ENCODE measurements at regions not wholly inside any gene's neighbourhood (a gene's known extent, or its start where the extent isn't known, plus 50 kb on each side); places are given as distances from the start of the nearest gene placed in this dataset.

DNA sequence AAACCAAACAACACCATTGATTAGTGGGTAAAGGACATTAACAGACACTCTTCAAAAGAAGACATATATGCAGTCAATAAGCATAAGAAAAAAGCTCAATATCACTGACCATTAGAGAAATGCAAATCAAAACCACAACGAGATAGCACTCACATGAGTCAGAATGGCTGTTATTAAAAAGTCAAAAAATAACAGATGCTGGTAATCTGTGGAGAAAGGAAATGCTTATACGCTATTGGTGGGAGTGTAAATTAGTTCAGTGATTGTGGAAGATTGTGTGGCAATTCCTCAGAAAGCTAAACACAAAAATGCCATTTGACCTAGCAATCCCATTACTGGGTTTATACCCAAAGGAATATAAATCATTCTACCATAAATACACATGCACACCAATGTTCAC, 182.6 kb downstream of the TRPC6 start:
- no peak for DNase-seq (ENCODE audit: low read depth in 2 of 2)

DNA sequence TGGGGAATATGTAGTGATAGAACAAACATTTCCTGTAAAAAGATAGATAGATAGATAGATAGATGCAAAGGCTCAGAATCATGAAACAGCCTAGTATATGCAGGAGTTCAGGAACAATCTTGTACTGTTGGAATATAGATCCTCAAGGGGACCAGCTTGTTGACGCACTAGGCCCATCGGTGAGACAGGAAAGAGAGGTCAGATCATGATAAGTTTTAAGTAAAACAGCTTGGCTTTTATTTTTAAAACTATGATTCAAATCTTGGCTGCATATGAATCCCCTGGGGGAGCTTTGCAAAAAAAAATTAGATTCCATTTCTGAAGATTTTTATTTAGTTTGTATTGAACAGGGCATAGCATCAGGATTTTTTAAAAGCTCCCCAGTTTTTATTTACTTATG, 185.8 kb downstream of the TRPC6 start:
- DNase-seq (ENCODE audit: low read depth in 2 of 2): no peak

GRCh38 chr11:101390539-101390938, 193.3 kb downstream of the TRPC6 start:
- peak in 1 of 2 donors; percentile 3 for DNase-seq (ENCODE audit: low read depth in 2 of 2)

- no peak for DNase-seq (ENCODE audit: low read depth in 2 of 2)
These were observed 214.0 kb downstream of the TRPC6 start for GRCh38 chr11:101369835-101370234.

GRCh38 chr11:101363706-101364275, 220.0 kb downstream of the TRPC6 start:
- DNase-seq (ENCODE audit: low read depth in 2 of 2): no peak

- no peak for DNase-seq (ENCODE audit: low read depth in 2 of 2)
These were observed 221.2 kb downstream of the TRPC6 start for GRCh38 chr11:101362643-101363042.

DNA sequence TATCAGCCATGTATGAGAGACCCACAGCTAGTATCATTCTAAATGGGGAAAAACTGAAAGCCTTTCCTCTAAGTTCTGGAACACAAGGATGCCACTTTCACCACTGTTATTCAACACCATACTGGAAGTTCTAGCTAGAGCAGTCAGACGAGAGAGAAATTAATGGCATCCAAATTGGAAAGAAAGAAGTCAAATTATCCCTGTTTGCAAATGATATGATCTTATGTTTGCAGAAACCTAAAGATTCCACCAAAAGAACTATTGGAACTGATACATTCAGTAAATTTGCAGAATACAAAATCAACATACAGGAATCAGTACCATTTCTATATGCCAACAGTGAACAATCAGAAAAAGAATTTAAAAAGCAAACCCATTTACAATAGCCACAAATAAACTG, 226.0 kb downstream of the TRPC6 start:
- DNase-seq (ENCODE audit: low read depth in 2 of 2): no peak

- DNase-seq (ENCODE audit: low read depth in 2 of 2): no peak
These were observed 225.2 kb upstream of the PGR start for GRCh38 chr11:101354801-101355200.

GRCh38 chr11:101348786-101349185, 219.2 kb upstream of the PGR start:
- DNase-seq (ENCODE audit: low read depth in 2 of 2): no peak

DNA sequence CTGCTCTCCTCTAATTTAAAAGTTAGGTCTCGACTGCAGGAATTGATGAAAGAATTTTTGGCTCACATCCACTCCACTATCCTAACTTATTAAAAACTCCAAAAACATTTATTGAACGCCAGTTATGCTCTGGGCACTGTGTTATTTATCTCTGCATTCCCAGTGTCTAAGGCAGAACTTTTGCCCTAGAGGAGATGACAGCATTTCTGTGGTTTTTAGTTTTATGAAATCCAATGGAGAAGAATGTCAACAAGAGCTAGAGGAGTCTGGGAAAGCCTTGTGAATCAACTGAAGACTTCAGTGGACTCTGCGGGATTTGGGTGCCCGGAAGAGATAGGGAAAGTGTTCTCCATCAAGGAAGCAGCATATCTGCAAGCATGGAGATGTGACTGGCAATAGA, 217.0 kb upstream of the PGR start:
- no peak for DNase-seq (ENCODE audit: low read depth in 2 of 2)

- DNase-seq (ENCODE audit: low read depth in 2 of 2): no peak
These were observed 216.3 kb upstream of the PGR start for GRCh38 chr11:101345891-101346290.

DNA sequence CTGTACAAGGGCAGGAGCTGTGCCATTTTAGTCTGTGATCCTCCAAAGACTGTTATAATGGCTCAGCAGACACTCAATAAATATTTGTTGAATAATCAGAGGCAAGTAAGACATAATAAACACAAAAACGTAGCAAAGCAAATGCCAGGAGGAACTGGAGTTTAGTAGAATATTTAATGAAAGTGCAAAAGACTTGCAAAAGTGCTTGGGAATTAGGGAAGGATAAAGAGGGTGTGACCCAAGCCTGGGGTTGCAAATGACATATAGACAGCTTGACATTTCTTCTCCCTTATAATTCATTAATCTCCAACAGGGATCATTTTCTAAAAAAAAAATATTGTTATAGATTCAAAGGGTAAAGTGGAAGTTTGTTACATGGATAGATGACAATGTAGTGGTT, 212.7 kb upstream of the PGR start:
- DNase-seq (ENCODE audit: low read depth in 2 of 2): no peak

DNA sequence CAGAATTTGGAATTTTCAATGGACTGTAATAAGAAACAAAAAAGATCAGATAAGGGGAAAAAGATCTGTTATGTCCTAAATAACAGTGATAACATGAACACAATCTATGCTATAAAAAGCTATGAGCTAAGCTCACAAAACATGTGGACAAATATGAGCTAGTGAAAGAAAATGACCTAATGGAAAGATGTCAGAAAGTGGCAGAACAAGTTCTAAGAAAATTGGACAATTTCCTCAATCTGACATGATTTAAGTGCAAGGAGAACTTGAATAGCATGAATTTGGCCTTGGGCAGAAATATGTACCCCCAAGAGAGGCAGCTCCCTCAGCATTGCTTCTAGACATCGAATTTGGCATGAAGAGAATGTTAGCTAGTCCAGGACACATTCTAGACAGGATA, 212.0 kb upstream of the PGR start:
- no peak for DNase-seq (ENCODE audit: low read depth in 2 of 2)

GRCh38 chr11:101336858-101337257, 207.2 kb upstream of the PGR start:
- DNase-seq (ENCODE audit: low read depth in 2 of 2): no peak

DNA sequence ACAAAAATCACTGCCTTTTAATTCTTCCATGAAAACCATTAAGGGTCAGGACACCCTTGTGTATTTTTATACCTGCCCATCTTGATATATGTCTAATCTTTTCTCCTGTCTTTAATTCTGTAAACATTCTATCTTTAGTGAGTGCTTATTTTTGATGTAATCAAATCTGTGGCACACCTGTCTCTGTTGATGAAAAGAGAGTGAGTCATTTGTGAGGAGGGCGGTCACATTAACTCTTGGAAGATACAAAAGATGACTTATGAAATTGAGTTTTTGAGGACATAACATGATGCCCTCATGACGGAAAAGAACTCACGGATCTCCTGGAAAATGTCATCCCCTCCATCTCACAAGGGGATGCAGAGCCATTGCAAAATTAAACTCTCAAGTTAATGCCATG, 206.5 kb upstream of the PGR start:
- DNase-seq (ENCODE audit: low read depth in 2 of 2): no peak

- DNase-seq (ENCODE audit: low read depth in 2 of 2): no peak
These were observed 205.0 kb upstream of the PGR start for GRCh38 chr11:101334581-101334980.

- no peak for DNase-seq (ENCODE audit: low read depth in 2 of 2)
These were observed 201.8 kb upstream of the PGR start for GRCh38 chr11:101331411-101331810.

GRCh38 chr11:101327908-101328307, 198.3 kb upstream of the PGR start:
- no peak for DNase-seq (ENCODE audit: low read depth in 2 of 2)

- no peak for DNase-seq (ENCODE audit: low read depth in 2 of 2)
These were observed 196.5 kb upstream of the PGR start for GRCh38 chr11:101326141-101326540.

DNA sequence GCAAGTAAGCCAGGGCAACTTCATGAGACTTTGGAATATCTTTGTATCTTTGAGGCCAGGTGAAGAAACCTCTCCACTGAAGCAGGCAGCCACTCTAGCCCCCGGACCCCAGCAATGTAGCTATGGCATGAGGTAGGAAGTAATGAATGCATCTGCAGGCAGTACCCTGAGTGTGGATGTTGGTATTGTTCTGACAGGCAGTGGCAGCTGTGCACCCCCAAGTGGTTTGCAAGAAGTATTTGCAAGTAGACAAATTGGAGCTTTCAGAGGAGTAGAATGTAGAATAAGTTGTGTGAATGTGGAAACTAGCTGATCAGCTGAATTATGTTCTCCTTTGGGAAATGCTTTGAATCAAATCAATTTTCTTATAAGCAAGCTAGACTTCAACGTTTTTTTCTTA, 194.4 kb upstream of the PGR start:
- DNase-seq (ENCODE audit: low read depth in 2 of 2): no peak

GRCh38 chr11:101321222-101321621, 191.6 kb upstream of the PGR start:
- no peak for DNase-seq (ENCODE audit: low read depth in 2 of 2)

GRCh38 chr11:101306721-101307120, 177.1 kb upstream of the PGR start:
- no peak for DNase-seq (ENCODE audit: low read depth in 2 of 2)

DNA sequence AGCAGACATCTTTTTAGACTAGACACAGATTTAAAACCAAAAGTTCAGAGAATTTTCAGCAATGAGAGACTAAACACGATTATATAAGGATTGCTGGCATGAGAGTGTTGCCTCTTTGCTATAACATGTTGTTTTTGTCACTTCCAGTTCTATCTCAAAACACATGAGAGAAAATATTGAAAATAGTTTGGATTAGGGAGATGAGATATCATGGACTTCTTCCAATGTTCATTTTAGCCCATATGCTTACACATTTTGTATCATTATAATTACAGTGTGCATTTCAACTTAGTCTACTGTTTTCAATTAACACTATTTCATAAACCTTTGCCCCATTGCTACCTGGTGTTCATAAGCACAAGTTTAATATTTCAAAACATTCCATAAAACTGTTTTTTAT, 175.9 kb upstream of the PGR start:
- no peak for DNase-seq (ENCODE audit: low read depth in 2 of 2)

DNA sequence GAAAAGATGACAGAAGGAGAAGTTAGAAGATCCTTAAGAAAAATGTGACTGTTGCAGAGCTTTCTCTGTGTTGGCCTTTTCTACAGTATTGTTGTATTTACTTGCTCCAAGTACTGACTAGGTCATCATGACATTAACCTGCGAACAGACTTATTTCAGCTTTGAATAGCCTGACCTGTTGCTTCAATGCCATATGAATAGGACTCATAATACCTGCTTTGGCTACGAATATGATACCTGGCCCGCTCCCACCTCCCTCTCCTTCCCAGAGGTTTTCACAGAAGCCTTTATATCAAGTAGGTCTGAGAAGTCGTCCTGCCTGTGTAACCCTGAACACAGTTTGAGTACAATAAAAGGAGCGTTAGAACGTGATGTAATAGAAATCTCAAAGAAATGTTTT, 169.6 kb upstream of the PGR start:
- DNase-seq (ENCODE audit: low read depth in 2 of 2): no peak

Data from lung microvascular endothelial cell (primary cell).